GM19452 (cell line): ENCODE measurements at regions not wholly inside any gene's neighbourhood (a gene's known extent, or its start where the extent isn't known, plus 50 kb on each side); places are given as distances from the start of the nearest gene placed in this dataset.

Source experiments
- ATAC-seq: cut with Tn5 transposase; IDR thresholded peaks from one replicate; pipeline ENCODE4 v1.9.1; 2021; ENCODE audit not compliant: unreplicated experiment

DNA sequence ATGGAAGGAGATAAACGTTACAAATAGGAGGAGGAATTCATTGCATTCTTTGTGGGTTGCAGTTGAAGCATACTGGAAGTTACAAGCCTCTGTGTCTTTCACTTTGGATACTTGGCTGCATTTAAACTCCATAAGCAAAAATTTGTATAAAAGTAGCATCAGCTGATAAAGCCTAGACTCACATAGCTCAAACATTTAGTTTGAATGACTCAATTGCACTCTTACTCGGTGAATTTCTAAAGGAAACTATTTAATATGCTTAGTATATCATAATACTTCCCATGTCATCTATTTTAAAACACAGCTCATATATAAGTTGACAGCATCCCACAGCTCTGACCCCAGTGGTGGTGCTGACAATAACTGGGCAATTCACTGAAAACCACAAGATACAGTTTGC, 596.6 kb upstream of the ZNF608 start:
- ATAC-seq: no peak

DNA sequence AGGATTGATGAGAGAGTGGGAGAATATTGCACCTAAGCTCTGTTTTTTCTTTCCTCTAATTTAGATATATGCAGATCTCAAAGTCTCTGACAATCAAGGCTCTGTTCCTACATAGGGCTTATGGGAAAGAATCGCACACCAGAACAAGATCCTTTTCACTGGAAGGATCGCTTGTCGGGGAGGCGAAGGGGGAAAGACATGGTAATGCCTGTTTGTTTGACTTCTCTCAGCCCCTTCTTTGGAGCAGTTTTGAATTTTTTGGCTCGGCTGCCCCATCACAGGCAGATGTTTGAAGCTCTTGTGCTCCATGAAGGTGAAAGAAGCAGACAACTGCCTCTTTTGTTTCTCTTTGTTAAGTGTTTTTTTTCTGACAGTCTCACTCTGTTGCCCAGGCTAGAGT, 599.9 kb upstream of the ZNF608 start:
- ATAC-seq: no peak

DNA sequence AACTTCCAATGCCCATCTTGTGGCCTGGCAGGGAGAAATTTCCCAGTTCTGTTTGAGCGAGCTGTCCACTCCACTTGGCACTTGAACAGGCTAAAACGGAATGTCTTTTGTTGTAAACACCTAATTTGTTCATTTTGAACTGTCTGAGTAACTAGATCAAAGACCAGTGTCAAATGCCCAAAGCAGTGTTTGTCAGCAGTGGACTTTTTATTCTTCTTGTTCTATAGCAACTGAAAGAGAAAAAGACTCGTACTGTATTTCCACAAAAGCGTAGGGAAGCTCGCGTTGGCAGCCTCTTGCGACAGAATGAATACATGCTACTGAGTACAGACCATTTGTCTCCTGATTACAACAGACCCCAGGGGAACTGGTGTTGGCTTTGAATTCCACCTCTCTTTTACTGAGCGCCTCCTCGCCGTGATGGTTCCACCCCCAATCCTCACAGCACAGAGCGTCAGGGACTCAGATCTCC, 601.8 kb upstream of the ZNF608 start:
- ATAC-seq: no peak

DNA sequence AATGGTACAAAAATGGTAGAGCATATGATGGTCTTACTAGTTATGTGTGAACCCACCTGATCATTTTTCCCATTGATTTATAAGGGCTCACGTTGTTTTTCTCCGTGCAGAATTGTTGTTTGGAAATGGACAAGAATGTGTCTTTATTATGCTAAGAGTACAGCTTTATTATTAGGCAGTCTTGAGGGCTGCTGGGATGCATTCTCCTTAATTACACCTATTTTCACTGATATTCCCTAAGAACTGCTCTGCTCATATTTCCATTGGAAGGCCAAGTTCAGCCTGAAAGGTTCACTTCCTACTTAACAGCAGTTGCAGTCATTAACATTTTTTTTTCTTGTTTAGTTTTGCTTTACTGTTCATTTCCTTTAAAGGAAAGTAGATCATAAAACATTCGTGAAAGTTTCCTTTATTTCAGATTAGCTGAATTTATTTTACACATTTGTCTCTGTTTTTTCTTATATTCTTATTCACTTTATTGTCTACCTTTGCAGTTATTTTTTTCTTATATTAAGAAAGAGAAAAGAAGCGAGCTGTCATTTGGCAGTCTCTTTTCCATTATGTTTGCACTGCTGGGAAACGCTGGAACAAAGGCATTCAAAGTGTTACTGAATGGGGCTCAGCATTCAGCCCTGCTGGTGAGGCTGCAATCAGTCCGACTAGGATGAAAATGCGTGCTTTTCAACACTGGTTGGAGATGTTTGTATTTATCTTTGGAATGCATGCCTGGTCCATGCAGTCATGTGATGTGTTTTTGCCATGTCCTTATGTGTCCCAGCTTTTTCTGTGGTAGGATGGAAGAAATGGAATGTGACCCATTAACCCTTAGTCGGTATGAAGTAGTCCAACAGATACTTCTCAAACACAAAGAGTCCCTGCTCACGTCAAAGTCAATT, 602.7 kb upstream of the ZNF608 start:
- no peak for ATAC-seq

DNA sequence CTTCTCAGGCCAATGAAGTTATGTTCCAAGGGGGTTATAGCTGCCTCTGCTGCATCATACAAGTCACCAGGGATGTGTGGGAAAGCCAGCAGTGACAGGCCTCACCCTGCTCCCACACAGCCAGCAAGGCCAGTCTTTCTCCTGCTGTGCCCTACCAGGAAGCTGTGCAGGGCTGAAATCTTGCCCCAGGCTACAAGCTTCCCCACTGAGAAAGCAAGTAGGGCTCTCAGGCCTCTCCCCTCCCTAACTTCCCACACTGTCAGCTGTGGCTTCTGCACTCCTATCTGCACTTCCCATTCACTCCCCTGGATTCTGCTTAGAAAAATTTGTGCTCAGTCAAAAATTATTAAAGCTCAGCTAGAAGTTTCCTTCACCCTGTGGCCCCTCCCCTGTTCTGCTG, 611.2 kb upstream of the ZNF608 start:
- no peak for ATAC-seq

DNA sequence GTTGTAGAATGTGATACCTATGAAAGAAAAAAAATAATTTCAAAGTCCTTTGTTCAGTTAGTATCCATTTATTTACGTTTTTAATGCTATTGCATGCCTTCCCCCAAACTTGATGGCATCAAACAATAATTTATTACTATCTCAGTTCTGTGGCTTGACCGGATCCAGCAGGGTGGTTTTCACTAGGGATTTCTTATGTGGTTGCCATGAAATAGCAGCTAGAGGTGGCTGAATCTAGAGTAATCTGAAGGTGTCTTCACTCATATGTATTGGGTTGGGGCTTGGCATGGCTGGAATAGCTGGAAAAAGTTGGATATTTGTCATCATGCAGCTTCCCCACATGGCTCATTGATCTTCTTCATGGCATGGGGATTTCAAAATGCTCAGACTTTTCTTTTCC, 619.3 kb upstream of the ZNF608 start:
- ATAC-seq: no peak

DNA sequence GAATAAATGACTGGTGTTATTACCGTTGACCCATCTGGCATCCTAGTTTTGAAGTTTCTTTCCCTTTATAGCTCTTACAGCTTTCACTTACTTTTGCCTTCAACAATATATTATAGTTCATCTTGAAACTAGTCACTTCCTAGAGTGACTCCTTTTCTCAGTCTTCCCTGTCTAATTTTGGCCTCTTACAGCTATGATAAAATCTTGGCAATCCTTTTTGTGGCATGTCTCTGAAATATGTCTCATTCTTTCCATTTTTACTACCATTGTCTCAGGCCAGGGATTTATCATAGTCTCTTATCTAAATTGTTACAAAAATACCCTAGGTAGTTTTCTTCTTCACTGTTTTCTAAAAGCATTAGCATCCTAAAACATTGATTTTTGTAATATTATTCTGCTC, 621.3 kb upstream of the ZNF608 start:
- ATAC-seq: no peak

DNA sequence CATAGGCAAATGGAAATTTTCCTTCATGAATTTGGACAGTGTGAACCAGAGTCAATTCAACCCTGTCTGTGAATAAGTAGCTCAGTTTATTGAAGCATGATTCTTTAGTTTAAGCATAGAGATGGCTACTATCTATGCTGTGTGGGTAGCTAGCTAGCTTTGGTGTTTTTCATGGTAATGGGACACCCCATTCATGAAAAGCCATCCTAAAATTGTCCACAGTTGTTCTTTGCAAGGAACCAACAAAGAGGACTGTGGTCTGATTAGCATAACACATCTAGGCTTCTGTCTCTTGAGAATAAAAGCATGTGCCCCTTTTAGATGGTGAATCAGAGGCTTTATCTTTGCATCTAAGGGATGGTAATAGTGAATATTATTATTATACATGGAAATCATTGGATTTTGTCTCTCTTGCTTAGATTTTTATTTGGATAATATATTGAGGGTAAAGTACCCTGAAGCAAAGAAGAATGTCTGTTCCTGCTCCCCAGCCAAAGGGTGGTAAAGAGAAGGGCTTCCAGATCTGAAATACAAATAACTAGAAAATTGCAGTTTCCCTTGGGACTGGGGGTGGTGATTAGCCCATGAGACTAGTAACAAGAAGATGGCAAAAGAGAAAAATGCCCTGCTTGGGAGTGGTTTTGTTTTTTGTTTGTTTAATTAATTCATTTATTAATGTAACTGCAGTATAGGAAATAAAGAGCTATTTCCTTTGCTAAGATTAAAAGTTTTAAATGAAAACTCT, 624.2 kb upstream of the ZNF608 start:
- ATAC-seq: no peak

DNA sequence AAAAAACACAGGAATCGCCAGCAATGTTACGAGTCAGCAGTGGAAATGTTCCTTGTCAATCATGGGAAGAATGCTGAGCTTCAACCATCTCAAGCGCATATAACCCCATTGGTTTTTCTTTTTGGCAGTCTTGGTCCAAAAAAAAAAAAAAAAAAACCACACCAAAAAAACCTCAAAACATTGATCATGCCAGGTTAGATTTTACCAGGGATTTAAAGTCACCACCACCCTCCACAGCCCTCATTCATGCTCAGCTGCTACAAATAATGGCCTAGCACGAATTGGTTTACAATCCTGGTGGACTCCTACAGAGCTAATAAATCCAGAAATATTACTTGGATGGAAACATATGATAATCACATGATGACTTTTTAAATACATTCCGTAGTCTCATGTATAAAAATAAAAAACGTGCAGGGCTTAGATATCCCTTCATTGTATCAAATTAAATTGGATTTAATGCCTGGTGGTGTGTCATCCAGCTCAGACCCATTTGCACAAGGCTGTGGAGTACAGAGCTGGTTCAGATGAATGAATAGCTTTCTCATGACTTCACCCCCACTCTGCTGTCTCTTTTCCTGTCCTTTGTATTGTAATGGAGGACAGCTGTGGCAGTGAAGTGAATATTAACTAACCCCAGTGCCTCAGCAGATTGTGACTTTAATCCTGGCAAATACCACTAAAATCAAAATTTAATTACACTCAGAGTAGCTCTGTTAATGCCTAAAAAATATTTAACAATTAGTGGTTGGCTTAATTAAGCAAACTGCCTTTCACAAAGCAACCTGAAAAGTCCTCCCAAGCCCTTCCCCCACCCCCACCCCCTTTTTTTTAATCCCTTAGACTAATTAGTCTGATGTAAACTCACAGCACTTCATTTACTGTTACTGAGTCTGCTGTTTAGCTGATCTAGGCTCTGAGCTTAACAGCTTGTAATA, 626.5 kb upstream of the ZNF608 start:
- no peak for ATAC-seq

DNA sequence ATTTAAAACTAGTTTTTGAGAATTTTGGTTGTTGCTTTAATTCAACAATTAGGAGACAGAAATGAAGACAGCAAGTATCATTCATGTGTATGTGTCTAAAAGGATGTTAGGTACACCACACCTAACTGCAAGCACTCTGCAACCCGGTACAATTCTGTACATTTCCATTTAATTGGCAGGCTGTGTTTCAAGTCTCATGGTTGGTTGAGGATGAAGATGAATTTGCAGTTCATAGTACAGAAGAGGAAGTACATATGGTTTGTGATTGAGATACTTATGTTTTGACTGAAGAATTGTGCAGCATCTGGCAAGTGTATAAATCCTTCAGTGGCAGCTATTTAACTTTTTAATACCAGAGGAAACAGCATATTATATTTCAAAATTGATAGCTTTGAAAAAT, 628.7 kb upstream of the ZNF608 start:
- no peak for ATAC-seq

DNA sequence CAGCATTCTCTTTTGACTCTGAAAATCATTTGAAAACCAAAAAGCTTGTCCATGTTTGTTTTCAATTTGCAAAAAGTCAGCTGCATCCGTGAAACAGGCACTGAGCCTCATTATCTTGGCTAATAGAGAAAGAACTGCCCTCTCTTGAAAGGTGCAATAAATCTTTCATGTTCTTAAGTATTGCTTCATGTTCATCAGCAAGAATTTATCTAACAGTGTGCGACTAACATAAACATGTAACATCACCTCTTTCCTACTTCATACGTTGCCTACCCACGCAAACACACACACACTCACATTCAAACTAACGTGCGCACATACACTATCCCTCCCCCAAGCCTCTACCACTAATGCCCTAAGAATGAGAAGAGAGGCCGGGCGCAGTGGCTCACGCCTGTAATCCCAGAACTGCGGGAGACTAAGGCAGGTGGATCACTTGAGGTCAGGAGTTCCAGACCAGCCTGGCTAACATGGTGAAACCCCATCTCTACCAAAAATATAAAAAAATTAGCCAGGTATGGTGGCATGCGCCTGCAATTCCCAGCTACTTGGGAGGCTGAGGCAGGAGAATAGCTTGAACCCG, 629.7 kb upstream of the ZNF608 start:
- ATAC-seq: no peak

DNA sequence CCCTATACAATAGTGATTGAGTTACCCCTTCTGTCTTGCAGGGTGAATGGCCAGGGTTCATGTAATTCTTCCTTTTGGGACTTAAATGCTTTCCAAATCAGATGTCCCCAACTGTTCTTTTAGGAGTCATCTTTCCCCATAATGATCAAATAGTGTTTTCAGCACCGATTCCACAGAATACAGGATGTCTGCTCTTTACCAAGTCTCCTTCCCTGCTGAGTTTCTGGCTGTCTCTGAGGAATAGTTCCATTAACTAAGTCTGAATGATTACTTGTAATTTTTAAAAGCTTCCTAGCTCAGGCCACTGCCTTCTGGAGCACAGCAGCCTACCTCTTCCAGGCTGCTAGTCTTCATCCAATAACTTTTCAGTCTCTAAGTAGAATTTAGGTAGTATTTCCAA, 630.7 kb upstream of the ZNF608 start:
- no peak for ATAC-seq

DNA sequence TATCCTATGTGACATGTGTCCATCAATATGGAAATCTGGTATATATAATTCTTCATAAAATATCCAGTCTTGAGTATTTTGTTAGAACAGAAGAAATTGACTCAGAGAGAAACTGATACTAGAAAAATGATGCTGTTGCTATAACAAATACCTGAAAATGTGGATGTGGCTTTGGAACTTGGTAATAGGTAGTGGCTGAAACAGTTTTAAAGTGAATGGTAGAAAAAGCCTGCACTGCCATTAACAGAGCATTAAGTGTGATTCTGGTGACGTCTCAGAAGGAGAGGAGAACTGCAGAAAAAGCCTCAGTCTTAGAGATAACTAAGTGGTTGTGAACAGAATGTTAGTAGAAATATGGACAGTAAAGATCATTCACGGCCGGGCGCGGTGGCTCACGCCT, 634.9 kb upstream of the ZNF608 start:
- no peak for ATAC-seq

DNA sequence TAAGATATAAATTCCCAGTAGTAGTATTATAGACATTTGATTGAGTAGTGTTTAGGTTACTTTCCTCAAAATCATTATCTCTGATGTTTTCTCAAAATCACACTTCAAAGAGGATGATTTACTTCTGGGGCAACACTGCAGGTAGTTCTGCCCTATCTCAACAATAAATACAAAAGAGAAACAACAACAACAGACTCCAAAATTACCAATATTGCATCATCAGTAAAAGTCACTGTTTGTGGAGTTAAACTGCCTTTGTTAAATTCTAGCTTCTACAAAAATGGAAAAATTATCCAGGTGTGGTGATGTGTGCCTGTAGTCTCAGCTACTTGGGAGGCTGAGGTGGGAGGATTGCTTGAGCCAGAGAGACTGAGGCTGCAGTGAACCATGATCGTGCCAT, 637.6 kb upstream of the ZNF608 start:
- no peak for ATAC-seq

DNA sequence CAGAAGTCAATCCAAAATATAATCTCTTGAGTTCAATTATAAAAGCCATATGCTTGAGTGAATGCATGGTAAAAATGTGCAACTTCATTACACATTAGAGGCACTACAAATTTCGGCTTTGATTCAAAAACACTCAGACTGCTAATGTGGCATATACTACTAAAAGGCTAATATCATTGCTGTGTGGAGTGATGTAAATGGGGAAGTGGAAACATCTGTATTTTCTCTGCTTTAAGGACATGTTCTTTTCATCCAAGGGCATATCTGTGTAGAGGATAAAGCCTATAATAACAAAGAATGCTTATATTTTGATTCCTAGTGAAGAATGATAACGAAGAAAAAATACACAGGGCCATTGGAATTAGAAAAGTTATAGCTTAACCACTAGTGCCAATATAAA, 643.9 kb upstream of the ZNF608 start:
- ATAC-seq: no peak

DNA sequence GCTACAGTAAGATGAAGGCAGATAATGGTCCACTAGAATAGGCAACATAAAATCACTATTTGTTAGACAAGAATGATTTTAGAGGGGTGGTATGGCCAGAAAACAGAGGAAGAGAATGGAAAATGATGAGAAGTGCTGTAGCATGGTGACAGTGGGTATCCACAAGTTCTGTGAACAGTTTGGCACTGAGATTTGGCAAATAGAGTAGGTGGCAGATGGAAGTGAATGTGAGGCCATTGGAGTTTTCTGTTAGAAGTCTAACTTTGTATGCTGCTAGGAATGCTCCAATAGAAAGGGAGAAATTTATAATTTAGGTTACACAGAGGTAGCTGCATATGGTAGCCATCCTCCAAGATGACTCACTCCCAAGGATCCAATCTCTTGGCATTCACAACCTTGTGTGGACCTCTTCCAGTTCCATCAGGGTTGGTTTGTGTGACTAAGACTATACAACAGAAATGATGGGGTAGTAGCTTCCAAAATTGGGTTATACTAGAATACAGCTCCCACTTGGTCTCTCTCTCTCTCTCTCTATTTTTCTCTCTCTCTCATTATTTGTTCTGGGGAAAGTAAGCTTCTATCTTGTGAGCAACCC, 646.9 kb upstream of the ZNF608 start:
- no peak for ATAC-seq

DNA sequence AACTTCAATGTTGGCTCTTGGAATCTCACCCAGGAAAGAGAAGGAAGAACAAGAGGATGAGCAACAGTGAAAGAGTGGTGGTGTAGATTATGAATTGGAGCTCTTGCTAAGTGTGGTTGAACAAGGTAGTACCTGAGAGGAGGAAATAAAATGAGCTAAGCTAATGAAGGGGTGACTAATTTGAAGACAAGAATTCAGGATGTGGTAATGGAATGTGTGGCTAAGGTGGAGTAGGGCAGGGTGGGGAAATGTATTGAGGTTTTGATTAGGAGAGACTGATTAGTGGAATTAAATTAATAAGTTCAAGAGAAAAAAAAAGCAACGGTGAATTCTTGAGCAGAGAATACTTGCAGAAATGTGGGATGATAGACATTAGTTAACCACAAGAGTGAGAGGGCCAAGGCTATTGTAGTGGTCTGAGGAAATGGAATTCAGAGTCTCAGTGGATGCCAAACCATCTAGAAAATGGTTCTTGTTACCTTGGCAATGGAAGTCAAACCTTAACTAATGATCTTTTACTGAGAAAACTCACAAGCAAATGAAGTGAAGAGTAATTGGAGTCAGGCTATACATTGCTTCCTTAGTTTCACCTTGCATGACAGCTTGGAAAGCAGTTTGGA, 648.3 kb upstream of the ZNF608 start:
- ATAC-seq: no peak

DNA sequence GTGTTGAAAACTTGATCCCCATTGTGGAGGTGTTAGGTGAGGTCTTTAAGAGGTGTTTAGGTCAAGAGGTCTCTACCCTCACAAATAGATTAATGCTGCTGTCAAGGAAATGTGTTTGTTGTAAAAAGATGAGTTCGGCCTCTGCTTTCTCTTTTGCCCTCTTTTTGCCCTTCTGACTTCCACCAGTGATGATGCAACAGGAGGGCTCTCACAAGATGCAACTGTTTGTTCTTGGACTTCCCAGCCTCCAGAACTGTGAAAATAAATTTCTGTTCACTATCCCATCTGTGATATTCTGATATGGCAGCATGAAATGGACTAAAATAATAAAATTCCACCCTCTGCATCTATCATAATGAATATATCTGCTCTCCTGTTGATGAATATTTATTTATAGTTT, 650.0 kb upstream of the ZNF608 start:
- ATAC-seq: no peak

DNA sequence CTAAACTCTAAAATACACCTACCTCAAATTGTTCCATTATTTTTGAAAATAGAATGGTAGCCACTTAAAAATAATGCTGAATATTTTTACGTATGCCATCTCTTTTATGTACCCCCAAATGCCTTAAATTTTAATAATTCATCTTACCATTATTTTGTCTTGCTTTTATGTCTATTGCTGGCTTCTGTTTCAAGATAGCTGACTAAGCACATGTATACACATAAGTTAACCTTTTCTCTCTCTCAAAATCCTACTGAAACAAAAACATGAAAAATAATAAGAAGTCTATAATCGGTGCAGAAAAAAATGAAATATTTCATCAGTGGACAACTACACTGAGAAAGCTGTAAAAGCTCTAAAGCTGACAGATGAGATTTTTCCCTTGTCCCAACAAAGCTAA, 652.0 kb upstream of the ZNF608 start:
- no peak for ATAC-seq

DNA sequence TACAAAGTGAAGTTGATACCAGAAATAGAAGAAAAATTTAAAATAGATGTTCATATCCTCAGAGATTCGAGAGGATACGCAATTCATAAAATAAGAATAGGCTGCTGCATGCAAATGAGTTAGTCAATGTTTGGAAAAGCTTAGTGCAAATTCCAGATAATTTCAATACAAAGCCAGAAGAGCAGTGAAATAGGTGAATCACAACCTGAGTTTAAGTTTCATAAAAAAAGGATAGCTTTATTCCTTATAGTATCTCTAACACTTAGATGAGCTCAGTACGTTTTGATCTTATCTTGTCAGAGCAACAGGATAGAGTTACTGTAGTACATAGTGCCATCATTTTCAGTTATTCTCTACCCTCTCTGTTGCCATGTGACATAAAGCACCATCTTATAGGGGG, 653.4 kb upstream of the ZNF608 start:
- no peak for ATAC-seq
